ENCODE measurements at regions not wholly inside any gene's neighbourhood (a gene's known extent, or its start where the extent isn't known, plus 50 kb on each side); places are given as distances from the start of the nearest gene placed in this dataset.

DNA sequence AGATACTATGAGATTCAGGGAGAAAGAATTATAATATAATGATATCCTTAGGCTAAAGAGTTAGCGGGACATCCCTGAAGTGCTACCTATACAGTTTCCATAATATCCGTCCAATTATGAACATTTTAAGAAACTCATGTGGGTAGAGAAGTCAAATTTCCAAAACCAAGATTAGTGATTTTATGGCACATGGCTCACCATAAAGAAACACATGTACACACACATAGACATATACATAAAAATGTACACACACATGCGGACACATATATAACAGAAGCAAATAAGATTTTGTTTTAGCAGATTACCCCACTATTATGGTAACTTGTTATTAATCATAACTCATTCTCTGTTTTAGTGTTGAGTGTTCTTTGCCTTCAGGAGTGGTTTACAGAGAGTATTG is 566.7 kb upstream of the NEGR1 start:
- H3K4me3 ChIP-seq: no peak overlapping the region
- H3K4me1 ChIP-seq: no peaks in the 10 kb centered on the region
- DNase-seq (no peak), ATAC-seq (no peak)
- TF ChIP-seq, protein P1, sequence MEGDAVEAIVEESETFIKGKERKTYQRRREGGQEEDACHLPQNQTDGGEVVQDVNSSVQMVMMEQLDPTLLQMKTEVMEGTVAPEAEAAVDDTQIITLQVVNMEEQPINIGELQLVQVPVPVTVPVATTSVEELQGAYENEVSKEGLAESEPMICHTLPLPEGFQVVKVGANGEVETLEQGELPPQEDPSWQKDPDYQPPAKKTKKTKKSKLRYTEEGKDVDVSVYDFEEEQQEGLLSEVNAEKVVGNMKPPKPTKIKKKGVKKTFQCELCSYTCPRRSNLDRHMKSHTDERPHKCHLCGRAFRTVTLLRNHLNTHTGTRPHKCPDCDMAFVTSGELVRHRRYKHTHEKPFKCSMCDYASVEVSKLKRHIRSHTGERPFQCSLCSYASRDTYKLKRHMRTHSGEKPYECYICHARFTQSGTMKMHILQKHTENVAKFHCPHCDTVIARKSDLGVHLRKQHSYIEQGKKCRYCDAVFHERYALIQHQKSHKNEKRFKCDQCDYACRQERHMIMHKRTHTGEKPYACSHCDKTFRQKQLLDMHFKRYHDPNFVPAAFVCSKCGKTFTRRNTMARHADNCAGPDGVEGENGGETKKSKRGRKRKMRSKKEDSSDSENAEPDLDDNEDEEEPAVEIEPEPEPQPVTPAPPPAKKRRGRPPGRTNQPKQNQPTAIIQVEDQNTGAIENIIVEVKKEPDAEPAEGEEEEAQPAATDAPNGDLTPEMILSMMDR (IDR thresholded peaks at IDR 0.05): no peak
- no peaks in the 10 kb centered on the region for H3K9me3 ChIP-seq
- H3K27me3 ChIP-seq: no peaks in the 10 kb centered on the region
- intact Hi-C loops (cut with DNase I): no loop called here
- 94 to 97% methylated on average over 3 of the region's 3 CpGs for WGBS, 2 donors
- no peak overlapping the region for H3K27ac ChIP-seq
- no peaks in the 10 kb centered on the region for H3K36me3 ChIP-seq

DNA sequence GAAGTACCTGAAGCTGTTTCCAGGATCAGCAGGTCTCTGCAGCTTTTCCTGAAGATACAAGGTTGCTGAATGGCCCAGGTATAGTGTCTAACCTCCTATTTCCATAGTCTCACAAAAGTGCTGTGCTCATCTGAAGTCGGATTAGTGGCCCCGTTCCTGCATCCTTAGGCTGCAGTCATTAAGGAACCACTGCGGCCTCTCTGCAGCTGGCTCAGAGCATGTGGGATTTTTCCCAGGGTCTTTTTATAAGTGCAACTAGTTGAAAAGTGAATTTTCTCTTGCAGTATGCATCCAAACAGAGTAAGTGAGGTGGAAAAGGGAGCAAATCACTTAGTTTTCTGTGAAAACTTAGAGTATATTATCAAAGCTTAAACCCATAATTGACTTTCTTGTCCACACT is 565.3 kb upstream of the NEGR1 start:
- H3K27me3 ChIP-seq: no peaks in the 10 kb centered on the region
- no peak overlapping the region for H3K4me3 ChIP-seq
- intact Hi-C loops (cut with DNase I): no loop called here
- 78 to 85% methylated on average over 3 of the region's 3 CpGs for WGBS, 2 donors
- TF ChIP-seq, protein P1 (IDR thresholded peaks at IDR 0.05): no peak
- no peak for DNase-seq
- no peaks in the 10 kb centered on the region for H3K9me3 ChIP-seq
- no peak overlapping the region for H3K27ac ChIP-seq
- ATAC-seq: no peak
- no peaks in the 10 kb centered on the region for H3K36me3 ChIP-seq
- H3K4me1 ChIP-seq: no peaks in the 10 kb centered on the region

DNA sequence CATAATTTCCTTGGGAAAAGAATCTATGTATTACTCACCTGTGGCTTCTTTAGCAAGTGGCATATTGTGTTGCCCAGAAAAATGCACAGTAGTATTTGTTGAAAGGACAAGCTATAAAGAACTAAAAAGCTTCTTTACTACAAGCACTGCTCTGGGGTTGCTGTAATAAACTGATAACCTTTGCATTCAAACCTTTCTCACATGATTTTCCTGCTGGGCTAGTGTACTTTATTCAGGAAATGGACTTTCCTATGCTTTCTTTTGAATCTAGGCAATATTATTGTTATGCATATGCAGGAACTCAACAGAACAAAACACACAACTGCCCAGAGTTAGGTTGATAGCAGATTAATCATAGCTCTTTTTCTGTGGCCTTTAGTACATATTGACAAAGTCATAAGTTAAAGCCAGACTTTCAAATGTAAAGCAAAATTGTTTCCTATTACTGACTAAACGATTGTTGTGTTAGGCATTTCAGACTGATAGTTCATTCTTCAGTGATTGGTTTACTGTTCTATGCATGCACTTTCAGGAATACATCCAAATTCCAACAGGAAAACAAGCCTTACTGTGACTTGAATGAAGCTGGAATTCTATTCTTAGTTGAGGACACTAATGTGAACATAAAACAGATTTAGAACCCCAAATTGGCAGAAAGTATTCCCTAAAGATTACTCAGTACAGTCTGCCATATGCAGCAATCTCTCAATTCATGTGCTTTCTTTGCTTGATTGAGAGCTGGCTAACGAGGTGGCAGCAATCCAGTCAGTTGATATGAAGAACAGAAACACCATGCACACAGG is 564.3 kb upstream of the NEGR1 start:
- Histone ChIP-seq H3K4me1 (no peaks in the 10 kb centered on the region), H3K9me3 (no peaks in the 10 kb centered on the region), H3K4me3 (no peak overlapping the region), H3K36me3 (no peaks in the 10 kb centered on the region), H3K27me3 (no peaks in the 10 kb centered on the region), H3K27ac (no peak overlapping the region)
- WGBS, 2 donors: 14 to 19% methylated on average over 2 of the region's 2 CpGs
- TF ChIP-seq, protein P1 (IDR thresholded peaks at IDR 0.05): no peak
- intact Hi-C loops (cut with DNase I): no loop called here
- DNase-seq (no peak), ATAC-seq (no peak)

DNA sequence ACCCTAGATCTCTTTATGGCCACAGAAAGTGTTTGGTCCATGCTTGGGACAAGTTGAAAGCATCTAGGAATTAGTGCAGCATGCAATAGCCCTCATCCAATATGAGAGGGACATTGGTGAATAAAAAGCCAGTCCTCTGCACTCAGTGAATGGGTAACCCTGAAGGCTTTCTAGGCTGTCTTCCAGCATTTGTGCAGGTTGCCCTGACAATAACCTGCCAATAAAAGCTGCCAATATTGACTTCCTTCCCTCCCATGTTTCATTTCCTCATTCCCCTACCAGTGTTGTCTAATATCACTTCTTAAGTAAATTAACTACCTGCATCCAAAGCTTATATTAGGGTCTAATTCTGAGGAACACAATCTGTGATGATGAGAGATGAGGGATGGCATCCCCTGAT is 563.6 kb upstream of the NEGR1 start:
- H3K4me1 ChIP-seq: no peaks in the 10 kb centered on the region
- DNase-seq: no peak
- ATAC-seq: no peak
- no peak overlapping the region for H3K27ac ChIP-seq
- intact Hi-C loops (cut with DNase I): no loop called here
- no peak overlapping the region for H3K4me3 ChIP-seq
- no peaks in the 10 kb centered on the region for H3K9me3 ChIP-seq
- TF ChIP-seq, protein P1 (IDR thresholded peaks at IDR 0.05): no peak
- H3K36me3 ChIP-seq: no peaks in the 10 kb centered on the region
- H3K27me3 ChIP-seq: no peaks in the 10 kb centered on the region
